ENCODE measurements at regions not wholly inside any gene's neighbourhood (a gene's known extent, or its start where the extent isn't known, plus 50 kb on each side); places are given as distances from the start of the nearest gene placed in this dataset.

- 80% methylated on average over 1 of the region's 3 CpGs; no CpG with 5 or more reads in 1 of the 2 experiments for WGBS, 2 experiments (ENCODE audit: extremely low coverage in 2 of 2, insufficient read length in 1 of 2)
Observed at GRCh38 chr10:111473361-111473760, 396.5 kb downstream of the ADRA2A start.

More at GRCh38 chr10:111473361-111473760, 396.5 kb downstream of the ADRA2A start:
- no peak overlapping the region for H3K18ac ChIP-seq (ENCODE audit: low read depth, low read length)
- no peak overlapping the region for H3K4me2 ChIP-seq (ENCODE audit: low read depth, low read length)
- H3K79me1 ChIP-seq (ENCODE audit: low read depth in 1 of 2, low read length in 2 of 2) = no peaks in the 10 kb centered on the region
- ChIA-PET CTCF (interaction anchor here (0.7 kb wide), 1 partner anchor 519 kb away, joined by 3 read pairs; no protein-coding TSS in a partner anchor), POLR2A (ENCODE audit: unreplicated experiment) (no interaction called here)
- no peak overlapping the region for H4K5ac ChIP-seq (ENCODE audit: low read depth, low read length)
- DNase-seq (no peak), ATAC-seq (ENCODE audit: low read depth) (no peak)
- BruUV-seq (replicated peaks) = no TSS peak
- no peaks in the 10 kb centered on the region for H4K20me1 ChIP-seq (ENCODE audit: insufficient read depth, low read length)
- H3K36me3 ChIP-seq (ENCODE audit: control insufficient read depth, insufficient read depth, low read length) = no peaks in the 10 kb centered on the region
- no peaks in the 10 kb centered on the region for H3K9me1 ChIP-seq (ENCODE audit: insufficient read depth, low read length)
- no peak overlapping the region for H2BK20ac ChIP-seq (ENCODE audit: low read depth, low read length)
- in situ Hi-C loops (cut with MboI; ENCODE audit: low sequenced_read_pairs) = no loop called here
- no peak for TF ChIP-seq CTCF (conservative IDR thresholded peaks at IDR 0.05; ENCODE audit: low read depth, low read length)
- no peak for TF ChIP-seq NFE2L2 (IDR thresholded peaks at IDR 0.05; ENCODE audit: low read depth, low read length)
- no peak for TF ChIP-seq USF2 (IDR thresholded peaks at IDR 0.05; ENCODE audit: low read depth, low read length)
- TF ChIP-seq BHLHE40 (IDR thresholded peaks at IDR 0.05; ENCODE audit: low read depth, low read length) = no peak
- TF ChIP-seq RCOR1 (IDR thresholded peaks at IDR 0.05; ENCODE audit: insufficient replicate concordance, low read length) = no peak
- TF ChIP-seq ELK1 (IDR thresholded peaks at IDR 0.05; ENCODE audit: borderline replicate concordance, low read depth, low read length) = no peak
- no peak for TF ChIP-seq MAFK (IDR thresholded peaks at IDR 0.05; ENCODE audit: low read depth, low read length)
- TF ChIP-seq MXI1 (IDR thresholded peaks at IDR 0.05; ENCODE audit: borderline replicate concordance, low read depth, low read length) = no peak
- TF ChIP-seq CEBPB (IDR thresholded peaks at IDR 0.05; ENCODE audit: low read depth, low read length) = no peak
- no peak for TF ChIP-seq RFX5 (IDR thresholded peaks at IDR 0.05; ENCODE audit: low read depth, low read length)
- no peak for TF ChIP-seq CHD1 (IDR thresholded peaks at IDR 0.05; ENCODE audit: low read depth, low read length)
- no peak for TF ChIP-seq SMC3 (IDR thresholded peaks at IDR 0.05; ENCODE audit: low read depth, low read length)
- no peak overlapping the region for H3K4ac ChIP-seq (ENCODE audit: low read depth, low read length)
- H2BK15ac ChIP-seq (ENCODE audit: low read depth, low read length) = no peak overlapping the region
- H3K4me1 ChIP-seq (ENCODE audit: control insufficient read depth, insufficient read depth, low read length) = no peaks in the 10 kb centered on the region
- no peak overlapping the region for H3K4me3 ChIP-seq (ENCODE audit: insufficient read depth, low read depth, low read length)
- dilution Hi-C loops (cut with HindIII; ENCODE audit: low sequenced_read_pairs, unreplicated experiment) = no loop called here
- H2AK9ac ChIP-seq (replicated peaks; ENCODE audit: low read depth, low read length, poor library complexity) = no peak overlapping the region
- no peak overlapping the region for H2AFZ ChIP-seq (replicated peaks; ENCODE audit: low read length, poor library complexity)
- intact Hi-C loops (cut with micrococcal nuclease) = no loop called here
- no peak overlapping the region for H3K56ac ChIP-seq (ENCODE audit: extremely low read depth, insufficient read depth, low read length)
- H3K9ac ChIP-seq (ENCODE audit: low read depth, low read length) = no peak overlapping the region
- H2BK5ac ChIP-seq (ENCODE audit: low read depth, low read length, poor library complexity, severe bottlenecking) = no peak overlapping the region
- peaks cover 17% of the 10 kb centered on the region for H3K9me3 ChIP-seq (ENCODE audit: control insufficient read depth, insufficient read depth, low read length)
- no peak overlapping the region for H2BK120ac ChIP-seq (ENCODE audit: low read depth, low read length)
- no peak overlapping the region for H4K91ac ChIP-seq (ENCODE audit: insufficient read depth, low read depth, low read length)
- no peak overlapping the region for H2AK5ac ChIP-seq (ENCODE audit: low read depth, low read length)
- H3K27ac ChIP-seq (ENCODE audit: insufficient read depth, low read length) = no peak overlapping the region
- H3K23ac ChIP-seq (ENCODE audit: low read depth, low read length) = no peak overlapping the region
- H3K27me3 ChIP-seq (ENCODE audit: control insufficient read depth, insufficient read depth, low read length) = no peaks in the 10 kb centered on the region
- H3K14ac ChIP-seq (replicated peaks; ENCODE audit: low read depth, low read length) = no peak overlapping the region
- no peak overlapping the region for H4K8ac ChIP-seq (ENCODE audit: low read depth in 2 of 2, low read length in 2 of 2)
